Bronchial epithelial cell (primary cell): ENCODE measurements at regions not wholly inside any gene's neighbourhood (a gene's known extent, or its start where the extent isn't known, plus 50 kb on each side); places are given as distances from the start of the nearest gene placed in this dataset.
"Not testable (repeated sequence)": the region's sequence is repeated elsewhere in the genome, so short reads cannot be mapped to it uniquely, and the experiment has no call there.

Experiments
- DNase-seq: peaks from one replicate; pipeline ENCODE4 v3.0.0-alpha.2; 2010; ENCODE audit warnings: low read depth
- FAIRE-seq: peaks from 2 replicates; lab custom pipeline; 2011; peaks lifted over from hg19 to GRCh38; lab: Jason Lieb, UNC
- H3K27me3 ChIP-seq: 2 replicates; pipeline ENCODE4 v1.5.1; 2011; ENCODE audit warnings: low read length; ENCODE audit not compliant: control insufficient read depth, insufficient read depth
- H3K36me3 ChIP-seq: 2 replicates; pipeline ENCODE4 v1.5.1; 2011; ENCODE audit warnings: low read length; ENCODE audit not compliant: control insufficient read depth, insufficient read depth
- H3K4me3 ChIP-seq: 2 replicates; pipeline ENCODE4 v1.5.1; 2011; ENCODE audit warnings: mild to moderate bottlenecking, low read depth, low read length, control low read depth
- CTCF ChIP-seq: IDR thresholded peaks from 2 replicates; pipeline ENCODE4 v1.5.1; 2011; ENCODE audit warnings: mild to moderate bottlenecking, moderate library complexity, low read length, control low read depth, inconsistent platforms; ENCODE audit not compliant: insufficient read depth, severe bottlenecking

GRCh38 chr11:16591157-16591556 lies 147.3 kb upstream of the C11orf58 start:
- FAIRE-seq (no peak), DNase-seq (no peak)
- no peak for TF ChIP-seq CTCF
- Histone ChIP-seq H3K27me3 (no peaks in the 10 kb centered on the region), H3K36me3 (no peaks in the 10 kb centered on the region), H3K4me3 (no peak overlapping the region)

- Histone ChIP-seq H3K4me3 (no peak overlapping the region), H3K36me3 (no peaks in the 10 kb centered on the region), H3K27me3 (no peaks in the 10 kb centered on the region)
- FAIRE-seq = no peak
- no peak for TF ChIP-seq CTCF
- DNase-seq = no peak
These were observed 150.8 kb upstream of the C11orf58 start for GRCh38 chr11:16587670-16588069.

GRCh38 chr11:16584569-16584968 lies 153.9 kb upstream of the C11orf58 start:
- TF ChIP-seq CTCF = no peak
- Histone ChIP-seq H3K4me3 (no peak overlapping the region), H3K36me3 (no peaks in the 10 kb centered on the region), H3K27me3 (no peaks in the 10 kb centered on the region)
- FAIRE-seq = no peak
- DNase-seq = no peak

- H3K36me3 ChIP-seq, DNase-seq, H3K27me3 ChIP-seq, H3K4me3 ChIP-seq, FAIRE-seq: not testable (repeated sequence)
These were observed 157.4 kb upstream of the C11orf58 start for GRCh38 chr11:16581078-16581477.

GRCh38 chr11:16577490-16577889 lies 161.0 kb upstream of the C11orf58 start:
- DNase-seq (no peak), FAIRE-seq (no peak)

GRCh38 chr11:16574889-16575288 lies 163.6 kb upstream of the C11orf58 start:
- DNase-seq, FAIRE-seq: not testable (repeated sequence)

More at GRCh38 chr11:16577490-16577889, 161.0 kb upstream of the C11orf58 start:
- no peak for TF ChIP-seq CTCF
- Histone ChIP-seq H3K27me3 (no peaks in the 10 kb centered on the region), H3K4me3 (no peak overlapping the region), H3K36me3 (no peaks in the 10 kb centered on the region)

GRCh38 chr11:16572945-16573344 lies 165.5 kb upstream of the C11orf58 start:
- no peak for FAIRE-seq

More at GRCh38 chr11:16574889-16575288, 163.6 kb upstream of the C11orf58 start:
- not testable (repeated sequence) for H3K27me3 ChIP-seq, H3K36me3 ChIP-seq, H3K4me3 ChIP-seq

More at GRCh38 chr11:16572945-16573344, 165.5 kb upstream of the C11orf58 start:
- TF ChIP-seq CTCF = no peak
- Histone ChIP-seq H3K4me3 (no peak overlapping the region), H3K36me3 (no peaks in the 10 kb centered on the region), H3K27me3 (no peaks in the 10 kb centered on the region)
- DNase-seq = no peak
